Astrocyte of the cerebellum (primary cell): ENCODE measurements at regions not wholly inside any gene's neighbourhood (a gene's known extent, or its start where the extent isn't known, plus 50 kb on each side); places are given as distances from the start of the nearest gene placed in this dataset.

ENCODE experiments used
- DNase-seq: peaks from one replicate; pipeline ENCODE4 v3.0.0-alpha.2; 2011; ENCODE audit warnings: low read depth
- H3K4me3 ChIP-seq: 2 replicates; pipeline ENCODE4 v1.5.1; 2011; ENCODE audit warnings: mild to moderate bottlenecking, low read depth, low read length, moderate library complexity
- CTCF ChIP-seq: IDR thresholded peaks from 2 replicates; pipeline ENCODE4 v1.5.1; 2012; ENCODE audit warnings: low read length, low read depth, moderate library complexity, mild to moderate bottlenecking; ENCODE audit errors: missing control alignments
- in situ Hi-C: cut with HindIII; loops from 2 replicates; pipeline ENCODE4 v1.10.0; 2017; ENCODE audit warnings: low sequenced_read_pairs

GRCh38 chr2:19659024-19659792, 242.6 kb downstream of the TTC32 start:
- TF ChIP-seq CTCF = no peak
- no peak overlapping the region for H3K4me3 ChIP-seq
- DNase-seq = no peak
- in situ Hi-C loops = loop anchor here (25.0 kb wide), 1 partner anchor 297 kb away; the partner anchor contains the start of gene OSR1

GRCh38 chr2:19656011-19656410, 245.8 kb downstream of the TTC32 start:
- no peak overlapping the region for H3K4me3 ChIP-seq
- no peak for TF ChIP-seq CTCF
- in situ Hi-C loops = loop anchor here (25.0 kb wide), 1 partner anchor 294 kb away; the partner anchor contains the start of gene OSR1
- DNase-seq = no peak

DNA sequence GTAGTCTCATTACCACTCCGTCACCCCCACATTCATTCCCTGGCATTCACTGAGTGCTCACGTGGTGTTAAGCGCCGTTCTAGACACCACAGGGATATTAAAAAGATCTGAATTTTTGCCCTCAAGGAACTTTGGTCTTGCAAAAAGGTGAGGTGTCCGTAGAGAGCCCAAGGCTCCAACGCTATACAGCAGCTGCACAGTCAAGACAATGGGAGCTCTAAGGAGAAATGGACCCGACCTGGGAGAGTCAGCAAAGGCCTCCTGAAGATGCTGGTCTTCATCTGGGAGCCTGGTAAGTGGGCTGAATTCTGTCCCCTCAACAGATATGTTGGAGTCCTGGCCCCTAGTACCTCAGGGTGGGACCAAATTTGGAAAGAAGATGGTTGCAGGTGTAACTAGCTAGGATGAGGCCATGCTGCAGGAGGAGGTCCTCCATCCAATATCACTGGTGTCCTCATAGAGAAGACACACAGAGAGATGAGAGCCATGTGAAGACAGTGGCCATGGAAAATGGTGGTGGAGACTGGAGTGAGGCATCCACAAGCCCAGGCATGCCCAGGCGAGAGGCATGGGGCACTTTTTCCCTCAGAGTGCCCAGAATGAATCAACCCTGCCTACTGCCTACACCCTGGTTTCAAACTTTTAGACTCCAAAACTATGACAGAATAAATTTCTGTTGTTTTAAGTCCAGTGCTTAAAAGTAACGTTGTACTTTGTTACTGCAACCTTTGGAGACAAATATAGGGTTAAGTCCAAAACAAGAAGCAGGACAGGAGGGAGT, 247.3 kb downstream of the TTC32 start:
- no peak overlapping the region for H3K4me3 ChIP-seq
- in situ Hi-C loops = loop anchor here (25.0 kb wide), 1 partner anchor 292 kb away; the partner anchor contains the start of gene OSR1
- TF ChIP-seq CTCF = no peak
- no peak for DNase-seq

- H3K4me3 ChIP-seq = no peak overlapping the region
- in situ Hi-C loops = loop anchor here (25.0 kb wide), 1 partner anchor 291 kb away; the partner anchor contains the start of gene OSR1
- no peak for DNase-seq
- TF ChIP-seq CTCF = no peak
Observed at GRCh38 chr2:19653509-19653908, 248.3 kb downstream of the TTC32 start.

DNA sequence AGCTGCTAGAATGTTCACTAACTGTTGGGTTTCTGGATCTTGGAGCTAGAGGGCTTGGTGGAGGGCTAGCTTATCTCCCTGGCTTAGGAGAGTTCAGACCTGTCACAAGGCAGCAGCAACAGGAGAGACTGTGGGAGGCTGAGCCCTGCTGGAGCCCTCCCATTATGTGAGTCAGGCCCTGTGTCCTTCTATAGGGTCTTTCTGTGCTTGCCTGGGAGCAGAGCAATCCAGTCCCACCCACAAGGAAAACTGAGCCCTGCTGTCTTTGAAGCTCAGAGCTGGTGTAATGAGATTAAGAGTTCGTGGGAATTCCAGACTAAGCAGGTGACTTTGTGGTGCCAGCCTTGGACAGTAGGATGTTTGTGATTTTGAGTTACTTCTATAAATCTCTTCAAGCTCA, 249.0 kb downstream of the TTC32 start:
- in situ Hi-C loops = loop anchor here (25.0 kb wide), 1 partner anchor 291 kb away; the partner anchor contains the start of gene OSR1
- TF ChIP-seq CTCF = no peak
- DNase-seq = no peak
- no peak overlapping the region for H3K4me3 ChIP-seq

DNA sequence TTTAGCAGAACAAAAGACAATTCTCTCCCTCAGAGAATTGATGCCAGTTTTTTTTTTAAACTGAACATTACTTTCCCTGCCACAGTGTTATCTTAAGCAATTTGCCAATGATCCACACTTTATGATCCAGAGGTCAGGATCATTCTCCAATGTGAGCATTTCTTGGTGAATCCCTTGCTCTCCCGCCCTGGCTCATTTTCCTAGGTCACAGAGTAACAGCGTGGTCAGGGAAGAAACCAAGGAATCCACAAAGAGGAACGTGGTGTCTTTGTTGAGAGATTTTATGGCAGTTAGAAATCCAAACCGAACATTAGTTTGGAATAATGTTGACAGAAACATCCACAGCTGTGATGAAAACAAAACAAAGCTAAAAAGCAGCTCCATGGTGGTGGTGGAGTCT, 250.3 kb downstream of the TTC32 start:
- H3K4me3 ChIP-seq = no peak overlapping the region
- DNase-seq = no peak
- TF ChIP-seq CTCF = no peak
- in situ Hi-C loops = loop anchor here (25.0 kb wide), 1 partner anchor 289 kb away; the partner anchor contains the start of gene OSR1
